SU-DHL-6 (cell line): ENCODE measurements at regions not wholly inside any gene's neighbourhood (a gene's known extent, or its start where the extent isn't known, plus 50 kb on each side); places are given as distances from the start of the nearest gene placed in this dataset.

Experiments used
- CTCF ChIP-seq: fragments of 200-600 bp; sonication (generic); IDR thresholded peaks from one replicate; pipeline ENCODE4 v1.5.1; 2017; ENCODE audit warnings: antibody characterized with exemption, mild to moderate bottlenecking, low read length, moderate library complexity; ENCODE audit not compliant: insufficient read depth, poor library complexity, severe bottlenecking
- EZH2phosphoT487 ChIP-seq: fragments of 200-600 bp; sonication (generic), shearing (Covaris generic); conservative IDR thresholded peaks from 2 replicates; pipeline ENCODE4 v1.6.1; 2018; ENCODE audit warnings: mild to moderate bottlenecking, antibody characterized with exemption, low read length, moderate library complexity, mixed read lengths

GRCh38 chr21:18663663-18664062 lies 260.1 kb upstream of the TMPRSS15 start:
- TF ChIP-seq CTCF (no peak), EZH2phosphoT487 (no peak)
